ENCODE measurements at regions not wholly inside any gene's neighbourhood (a gene's known extent, or its start where the extent isn't known, plus 50 kb on each side); places are given as distances from the start of the nearest gene placed in this dataset.

- no peaks in the 10 kb centered on the region for H3K9me3 ChIP-seq
- H3K4me3 ChIP-seq, result no peak overlapping the region
- DNase-seq (ENCODE audit: low spot score in 2 of 2), result no peak
- no peaks in the 10 kb centered on the region for H3K27me3 ChIP-seq
- no peaks in the 10 kb centered on the region for H3K4me1 ChIP-seq
- H3K36me3 ChIP-seq, result no peaks in the 10 kb centered on the region
- H3K27ac ChIP-seq, result no peak overlapping the region
- TF ChIP-seq EP300 (IDR thresholded peaks at IDR 0.05), result no peak
- 32% methylated on average over 2 of the region's 2 CpGs for WGBS
Observed at GRCh38 chrX:149992918-149993317, 54.6 kb upstream of the EOLA2 start.

GRCh38 chrX:149993989-149994388 is 55.7 kb upstream of the EOLA2 start:
- H3K4me3 ChIP-seq, result no peak overlapping the region
- no peaks in the 10 kb centered on the region for H3K4me1 ChIP-seq
- no peak for DNase-seq (ENCODE audit: low spot score in 2 of 2)
- no peaks in the 10 kb centered on the region for H3K9me3 ChIP-seq
- 82% methylated on average over 4 of the region's 4 CpGs for WGBS
- no peak for TF ChIP-seq EP300 (IDR thresholded peaks at IDR 0.05)
- no peak for TF ChIP-seq POLR2A (IDR thresholded peaks at IDR 0.05)
- no peak for TF ChIP-seq POLR2AphosphoS5 (IDR thresholded peaks at IDR 0.05)
- TF ChIP-seq CTCF (IDR thresholded peaks at IDR 0.05), result no peak
- H3K27ac ChIP-seq, result no peak overlapping the region
- no peaks in the 10 kb centered on the region for H3K36me3 ChIP-seq
- no peaks in the 10 kb centered on the region for H3K27me3 ChIP-seq

GRCh38 chrX:149996515-149996914 is 58.2 kb upstream of the EOLA2 start:
- Histone ChIP-seq H3K4me3 (no peak overlapping the region), H3K36me3 (no peaks in the 10 kb centered on the region), H3K4me1 (no peaks in the 10 kb centered on the region), H3K27me3 (no peaks in the 10 kb centered on the region), H3K27ac (no peak overlapping the region), H3K9me3 (no peaks in the 10 kb centered on the region)
- TF ChIP-seq CTCF (IDR thresholded peaks at IDR 0.05), result no peak
- no peak for TF ChIP-seq POLR2A (IDR thresholded peaks at IDR 0.05)
- no peak for TF ChIP-seq EP300 (IDR thresholded peaks at IDR 0.05)
- TF ChIP-seq POLR2AphosphoS5 (IDR thresholded peaks at IDR 0.05), result no peak
- no peak for DNase-seq (ENCODE audit: low spot score in 2 of 2)
- WGBS, result 73% methylated on average over 4 of the region's 4 CpGs

- no peak for DNase-seq (ENCODE audit: low spot score in 2 of 2)
- H3K4me3 ChIP-seq, result no peak overlapping the region
- no peak overlapping the region for H3K27ac ChIP-seq
- no peaks in the 10 kb centered on the region for H3K36me3 ChIP-seq
- no peaks in the 10 kb centered on the region for H3K4me1 ChIP-seq
- no peaks in the 10 kb centered on the region for H3K27me3 ChIP-seq
- no peak for TF ChIP-seq EP300 (IDR thresholded peaks at IDR 0.05)
- TF ChIP-seq CTCF (IDR thresholded peaks at IDR 0.05), result no peak
- TF ChIP-seq POLR2A (IDR thresholded peaks at IDR 0.05), result no peak
- no peak for TF ChIP-seq POLR2AphosphoS5 (IDR thresholded peaks at IDR 0.05)
- no peaks in the 10 kb centered on the region for H3K9me3 ChIP-seq
- WGBS, result 32% methylated on average over 2 of the region's 2 CpGs
Observed at GRCh38 chrX:150005027-150005426, 66.7 kb upstream of the EOLA2 start.

GRCh38 chrX:150007356-150007755 is 69.1 kb upstream of the EOLA2 start:
- Histone ChIP-seq H3K27ac (no peak overlapping the region), H3K4me3 (no peak overlapping the region), H3K36me3 (no peaks in the 10 kb centered on the region), H3K27me3 (no peaks in the 10 kb centered on the region), H3K9me3 (no peaks in the 10 kb centered on the region), H3K4me1 (no peaks in the 10 kb centered on the region)
- TF ChIP-seq POLR2AphosphoS5 (IDR thresholded peaks at IDR 0.05) (no peak), EP300 (IDR thresholded peaks at IDR 0.05) (no peak), POLR2A (IDR thresholded peaks at IDR 0.05) (no peak)
- DNase-seq (ENCODE audit: low spot score in 2 of 2), result no peak
- 73% methylated on average over 2 of the region's 2 CpGs for WGBS

GRCh38 chrX:150012647-150013381 is 74.5 kb upstream of the EOLA2 start:
- Histone ChIP-seq H3K4me3 (no peak overlapping the region), H3K27ac (no peak overlapping the region), H3K4me1 (no peaks in the 10 kb centered on the region), H3K9me3 (no peaks in the 10 kb centered on the region), H3K27me3 (no peaks in the 10 kb centered on the region), H3K36me3 (no peaks in the 10 kb centered on the region)
- no peak for DNase-seq (ENCODE audit: low spot score in 2 of 2)
- 77% methylated on average over 3 of the region's 3 CpGs for WGBS
- TF ChIP-seq EP300 (IDR thresholded peaks at IDR 0.05), result no peak
- TF ChIP-seq POLR2AphosphoS5 (IDR thresholded peaks at IDR 0.05), result no peak
- TF ChIP-seq CTCF (IDR thresholded peaks at IDR 0.05), result no peak
- no peak for TF ChIP-seq POLR2A (IDR thresholded peaks at IDR 0.05)
